ENCODE measurements at regions not wholly inside any gene's neighbourhood (a gene's known extent, or its start where the extent isn't known, plus 50 kb on each side); places are given as distances from the start of the nearest gene placed in this dataset.

GRCh38 chr14:38001501-38001900 lies 206.2 kb upstream of the SSTR1 start:
- Histone ChIP-seq H3K36me3 (ENCODE audit: control insufficient read depth, insufficient read depth, low read length) (no peaks in the 10 kb centered on the region), H3K27me3 (ENCODE audit: control insufficient read depth, insufficient read depth, low read length) (no peaks in the 10 kb centered on the region), H3K27ac (ENCODE audit: low read length) (no peak overlapping the region), H3K4me1 (ENCODE audit: control insufficient read depth, insufficient read depth, low read length) (no peaks in the 10 kb centered on the region), H3K9me3 (ENCODE audit: control insufficient read depth, insufficient read depth, low read depth, low read length) (no peaks in the 10 kb centered on the region), H3K4me3 (ENCODE audit: low read depth in 2 of 2, low read length in 2 of 2) (no peak overlapping the region)
- ATAC-seq (no peak), DNase-seq (ENCODE audit: low read depth, low spot score) (no peak)
- ChIA-PET POLR2A (no interaction called here), CTCF (no interaction called here)
- no TSS peak for BruUV-seq (replicated peaks)
- intact Hi-C loops (cut with micrococcal nuclease; ENCODE audit: unreplicated experiment) (no loop called here), in situ Hi-C loops (cut with HindIII; ENCODE audit: low pct_unique_long_range_greater_than_20kb, low sequenced_read_pairs) (no loop called here)
- TF ChIP-seq REST (IDR thresholded peaks at IDR 0.05; ENCODE audit: insufficient read depth in 1 of 2, low read depth in 2 of 2, low read length in 1 of 2) (no peak), TCF7L2 (IDR thresholded peaks at IDR 0.05; ENCODE audit: low read depth, low read length) (no peak), POLR2AphosphoS5 (IDR thresholded peaks at IDR 0.05; ENCODE audit: low read depth, low read length) (no peak), SIN3A (IDR thresholded peaks at IDR 0.05; ENCODE audit: borderline replicate concordance, insufficient read depth, low read depth, low read length) (no peak), CTCF (IDR thresholded peaks at IDR 0.05) (no peak)

- no peak for TF ChIP-seq CTCF (IDR thresholded peaks at IDR 0.05)
- TF ChIP-seq REST (IDR thresholded peaks at IDR 0.05; ENCODE audit: insufficient read depth in 1 of 2, low read depth in 2 of 2, low read length in 1 of 2) = no peak
- TF ChIP-seq SIN3A (IDR thresholded peaks at IDR 0.05; ENCODE audit: borderline replicate concordance, insufficient read depth, low read depth, low read length) = no peak
- no peak for TF ChIP-seq TCF7L2 (IDR thresholded peaks at IDR 0.05; ENCODE audit: low read depth, low read length)
- TF ChIP-seq POLR2AphosphoS5 (IDR thresholded peaks at IDR 0.05; ENCODE audit: low read depth, low read length) = no peak
- no peaks in the 10 kb centered on the region for H3K27me3 ChIP-seq (ENCODE audit: control insufficient read depth, insufficient read depth, low read length)
- no peak for DNase-seq (ENCODE audit: low read depth, low spot score)
- POLR2A ChIA-PET = no interaction called here
- no TSS peak for BruUV-seq (replicated peaks)
- no peaks in the 10 kb centered on the region for H3K9me3 ChIP-seq (ENCODE audit: control insufficient read depth, insufficient read depth, low read depth, low read length)
- intact Hi-C loops (cut with micrococcal nuclease; ENCODE audit: unreplicated experiment) (no loop called here), in situ Hi-C loops (cut with HindIII; ENCODE audit: low pct_unique_long_range_greater_than_20kb, low sequenced_read_pairs) (no loop called here)
- H3K36me3 ChIP-seq (ENCODE audit: control insufficient read depth, insufficient read depth, low read length) = no peaks in the 10 kb centered on the region
- H3K4me3 ChIP-seq (ENCODE audit: low read depth in 2 of 2, low read length in 2 of 2) = no peak overlapping the region
- ATAC-seq = no peak
- H3K4me1 ChIP-seq (ENCODE audit: control insufficient read depth, insufficient read depth, low read length) = no peaks in the 10 kb centered on the region
- no peak overlapping the region for H3K27ac ChIP-seq (ENCODE audit: low read length)
- CTCF ChIA-PET = no interaction called here
Measured at GRCh38 chr14:38003746-38004609, 203.7 kb upstream of the SSTR1 start.
